K562 (cell line): ENCODE measurements at regions not wholly inside any gene's neighbourhood (a gene's known extent, or its start where the extent isn't known, plus 50 kb on each side); places are given as distances from the start of the nearest gene placed in this dataset.
"Not testable (repeated sequence)": the region's sequence is repeated elsewhere in the genome, so short reads cannot be mapped to it uniquely, and the experiment has no call there.

Experiments
- ATAC-seq: fragments of 200-7000 bp; cut with Tn5 transposase; 3 replicates; pipeline ENCODE4 v1.9.1; 2020; ENCODE audit warnings: moderate library complexity
- BruUV-seq: library from RNA; stranded (reverse); fragments of 400-500 nt; replicated peaks from 2 replicates; lab custom pipeline; 2021; lab: Mats Ljungman, UMichigan
- CTCF ChIA-PET: fragments of 300-600 bp; formaldehyde crosslinking; extraction: SDS; loops from one replicate; lab custom pipeline; 2021; ENCODE audit warnings: low intra/inter-chr PET ratio; lab: Yijun Ruan, JAX
- POLR2A ChIA-PET: fragments of 300-600, 350-650 bp; sonication (Branson Sonifier 250); formaldehyde crosslinking; extraction: SDS; loops from one replicate; lab custom pipeline; 2021; ENCODE audit warnings: antibody characterized with exemption, inconsistent platforms; lab: Yijun Ruan, JAX
- DNase-seq, 4 experiments: peaks; one replicate each; pipeline versions ENCODE4 v3.0.0 to v3.0.0-alpha.2; 2011 to 2018; ENCODE audit warnings: low spot score in 3 of 4, mixed read lengths in 3 of 4; ENCODE audit errors: extremely low read depth in 1 of 4
- FAIRE-seq: peaks from 2 replicates; lab custom pipeline; 2011; peaks lifted over from hg19 to GRCh38; lab: Jason Lieb, UNC
- H2AFZ ChIP-seq: 2 replicates; pipeline ENCODE4 v1.6.0; 2011; ENCODE audit warnings: low read depth, low read length, control low read depth, inconsistent platforms
- H3K27ac ChIP-seq: fragments of 200-600 bp; 3 replicates; pipeline ENCODE4 v1.8.0; 2011; ENCODE audit warnings: low read depth, mild to moderate bottlenecking, control low read depth, inconsistent platforms, low read length, moderate library complexity, mixed read lengths; ENCODE audit errors: extremely low read depth
- H3K27me3 ChIP-seq, 2 experiments: fragments of 300-600 bp in 1 of 2; 2 replicates in 1 of 2; 3 replicates in 1 of 2; pipeline versions ENCODE4 v1.6.0 to v1.8.0; 2011; ENCODE audit warnings: inconsistent platforms in 2 of 2, low read length in 2 of 2, mild to moderate bottlenecking in 1 of 2, mixed read lengths in 1 of 2, moderate library complexity in 1 of 2; ENCODE audit not compliant: control insufficient read depth in 2 of 2, insufficient read depth in 2 of 2
- H3K36me3 ChIP-seq: fragments of 300-600 bp; 3 replicates; pipeline ENCODE4 v1.8.0; 2011; ENCODE audit warnings: mild to moderate bottlenecking, low read length, inconsistent platforms; ENCODE audit not compliant: control insufficient read depth, insufficient read depth
- H3K4me1 ChIP-seq, 2 experiments: fragments of 200-600 bp in 1 of 2; replicated peaks in 1 of 2; 2 replicates in 1 of 2; 3 replicates in 1 of 2; pipeline versions ENCODE4 v1.5.1 to v1.8.0; 2011; ENCODE audit warnings: inconsistent platforms in 2 of 2, low read length in 2 of 2, mild to moderate bottlenecking in 1 of 2, mixed read lengths in 1 of 2, moderate library complexity in 1 of 2; ENCODE audit not compliant: control insufficient read depth in 2 of 2, insufficient read depth in 2 of 2
- H3K4me2 ChIP-seq: 2 replicates; pipeline ENCODE4 v1.6.1; 2011; ENCODE audit warnings: low read length, control low read depth, inconsistent platforms, mixed read lengths; ENCODE audit not compliant: insufficient read depth
- H3K4me3 ChIP-seq: fragments of 200-600 bp; sonication (generic), shearing (Covaris generic); 2 replicates; pipeline ENCODE4 v1.5.1; 2016; ENCODE audit warnings: control low read depth, inconsistent platforms
- H3K79me2 ChIP-seq: fragments of 200-600 bp; 3 replicates; pipeline ENCODE4 v1.8.0; 2011; ENCODE audit warnings: low read length, inconsistent platforms; ENCODE audit not compliant: control insufficient read depth, insufficient read depth
- H3K9ac ChIP-seq, 2 experiments: 2 replicates each; pipeline versions ENCODE4 v1.6.0 to v1.6.1; 2011; ENCODE audit warnings: low read depth in 2 of 2, low read length in 2 of 2, control low read depth in 1 of 2, inconsistent platforms in 1 of 2, mild to moderate bottlenecking in 1 of 2, mixed read lengths in 1 of 2; ENCODE audit not compliant: insufficient read depth in 1 of 2
- H3K9me1 ChIP-seq: one replicate; pipeline ENCODE4 v1.6.0; 2011; ENCODE audit warnings: inconsistent platforms, mild to moderate bottlenecking, low read length, moderate library complexity; ENCODE audit not compliant: control insufficient read depth, insufficient read depth
- H3K9me3 ChIP-seq: replicated peaks from 2 replicates; pipeline ENCODE4 v1.5.1; 2011; ENCODE audit warnings: low read depth, low read length, inconsistent platforms; ENCODE audit not compliant: control insufficient read depth, insufficient read depth
- H4K20me1 ChIP-seq: replicated peaks from 2 replicates; pipeline ENCODE4 v1.6.1; 2011; ENCODE audit warnings: low read length, inconsistent platforms, mixed read lengths; ENCODE audit not compliant: control insufficient read depth, insufficient read depth
- MBD1 ChIP-seq: fragments of 250-450 bp; sonication (Bioruptor Pico); IDR thresholded peaks from 2 replicates; pipeline ENCODE4 v1.8.0; 2022; ENCODE audit warnings: inconsistent platforms
- NFYB ChIP-seq: IDR thresholded peaks from 2 replicates; pipeline ENCODE4 v1.6.1; 2011; ENCODE audit warnings: mild to moderate bottlenecking, moderate library complexity; ENCODE audit not compliant: insufficient read length; ENCODE audit errors: extremely low read depth
- STAT5A ChIP-seq: IDR thresholded peaks from 2 replicates; pipeline ENCODE4 v1.6.1; 2012; ENCODE audit warnings: low read length, inconsistent platforms, borderline replicate concordance
- ZNF316 ChIP-seq: fragments of 450-650 bp; IDR thresholded peaks from 2 replicates; pipeline ENCODE4 v1.6.1; 2016
- ZNF318 ChIP-seq, 2 experiments: fragments of 450-650 bp; IDR thresholded peaks; 2 replicates each; pipeline ENCODE4 v1.6.1; 2016; ENCODE audit warnings: mild to moderate bottlenecking in 2 of 2, borderline replicate concordance in 1 of 2, low read depth in 1 of 2, moderate library complexity in 1 of 2
- WGBS: fragments of 100-300 bp; shearing (Covaris generic); methylation state at CpG from one replicate; pipeline ENCODE4 v1.1.6; 2016; ENCODE audit warnings: low coverage, mixed read lengths; ENCODE audit not compliant: insufficient coverage; ENCODE audit errors: missing lambda C conversion rate; 5-methylcytosine and 5-hydroxymethylcytosine counted together
- in situ Hi-C: fragments of 300-500 bp; cut with MboI; formaldehyde crosslinking; loops from 4 replicates; pipeline ENCODE4 v1.15.0; 2018; ENCODE audit warnings: inconsistent platforms, mixed read lengths
- intact Hi-C: fragments of 100-400 bp; cut with micrococcal nuclease; formaldehyde crosslinking; loops from 2 replicates; pipeline ENCODE4 v1.14.2; 2022

- FAIRE-seq, BruUV-seq, ATAC-seq, CTCF ChIA-PET, H3K9ac ChIP-seq, H3K36me3 ChIP-seq, H3K79me2 ChIP-seq, H3K9me1 ChIP-seq, DNase-seq, H4K20me1 ChIP-seq, H3K27ac ChIP-seq, H3K27me3 ChIP-seq, H3K9me3 ChIP-seq, H3K4me1 ChIP-seq, POLR2A ChIA-PET, H2AFZ ChIP-seq, H3K4me2 ChIP-seq, H3K4me3 ChIP-seq, intact Hi-C loops: not testable (repeated sequence)
- in situ Hi-C loops, result loop anchor here (25.0 kb wide), 1 partner anchor 735 kb away; no protein-coding TSS in a partner anchor
- TF ChIP-seq ZNF316 (peak; percentile 55; the same call in 1 of the 2 replicates), NFYB (peak; percentile 50)
- 4% methylated on average over 4 of the region's 4 CpGs for WGBS
Measured at GRCh38 chr3:140872165-140872564, 69.5 kb upstream of the SLC25A36 start.

GRCh38 chr3:140883428-140884040 is 58.1 kb upstream of the SLC25A36 start:
- no peak overlapping the region for H3K9ac ChIP-seq
- no peaks in the 10 kb centered on the region for H3K4me1 ChIP-seq
- whole genome bisulfite sequencing, result 2% methylated on average over 4 of the region's 4 CpGs
- H4K20me1 ChIP-seq, result no peaks in the 10 kb centered on the region
- in situ Hi-C loops (no loop called here), intact Hi-C loops (no loop called here)
- no peaks in the 10 kb centered on the region for H3K27me3 ChIP-seq
- no peaks in the 10 kb centered on the region for H3K9me1 ChIP-seq
- CTCF ChIA-PET, result no interaction called here
- POLR2A ChIA-PET, result interaction anchor here (0.6 kb wide), 1 partner anchor 266 kb away, joined by 3 read pairs; no protein-coding TSS in a partner anchor
- BruUV-seq, result no TSS peak
- no peak overlapping the region for H2AFZ ChIP-seq
- no peak for ATAC-seq
- H3K4me3 ChIP-seq, result no peak overlapping the region
- no peak for DNase-seq
- no peak for FAIRE-seq
- no peaks in the 10 kb centered on the region for H3K36me3 ChIP-seq
- H3K9me3 ChIP-seq, result no peaks in the 10 kb centered on the region
- H3K4me2 ChIP-seq, result no peak overlapping the region
- H3K79me2 ChIP-seq, result no peaks in the 10 kb centered on the region
- no peak overlapping the region for H3K27ac ChIP-seq
- TF ChIP-seq MBD1 (CRISPR knock-in tag) (no peak), ZNF318 (IDR thresholded peaks at IDR 0.05; ENCODE audit: borderline replicate concordance in 1 of 2, low read depth in 1 of 2) (no peak), STAT5A (no peak)
